GM12872 (cell line): ENCODE measurements at regions not wholly inside any gene's neighbourhood (a gene's known extent, or its start where the extent isn't known, plus 50 kb on each side); places are given as distances from the start of the nearest gene placed in this dataset.

Source experiments
- CTCF ChIP-seq: IDR thresholded peaks from 3 replicates; pipeline ENCODE4 v1.5.1; 2011; ENCODE audit warnings: low read depth, mild to moderate bottlenecking, low read length, moderate library complexity; ENCODE audit not compliant: insufficient read depth

GRCh38 chr10:111972109-111972508, 211.5 kb downstream of the GPAM start:
- TF ChIP-seq CTCF, result no peak

- no peak for TF ChIP-seq CTCF
Measured at GRCh38 chr10:111973306-111973705, 210.3 kb downstream of the GPAM start.

GRCh38 chr10:111973826-111974225, 209.7 kb downstream of the GPAM start:
- TF ChIP-seq CTCF, result no peak

- TF ChIP-seq CTCF, result no peak
Measured at GRCh38 chr10:111974325-111974724, 209.2 kb downstream of the GPAM start.

- no peak for TF ChIP-seq CTCF
Measured at GRCh38 chr10:111976557-111976956, 207.0 kb downstream of the GPAM start.

- no peak for TF ChIP-seq CTCF
Measured at GRCh38 chr10:111984057-111984456, 199.5 kb downstream of the GPAM start.

GRCh38 chr10:111986079-111986478, 197.5 kb downstream of the GPAM start:
- no peak for TF ChIP-seq CTCF

- TF ChIP-seq CTCF, result no peak
Measured at GRCh38 chr10:111988646-111989045, 194.9 kb downstream of the GPAM start.
